ENCODE measurements at regions not wholly inside any gene's neighbourhood (a gene's known extent, or its start where the extent isn't known, plus 50 kb on each side); places are given as distances from the start of the nearest gene placed in this dataset.

- TF ChIP-seq EZH2 (IDR thresholded peaks at IDR 0.05; ENCODE audit: insufficient read depth, poor library complexity, severe bottlenecking) (no peak), EZH2phosphoT487 (IDR thresholded peaks at IDR 0.05; ENCODE audit: insufficient read depth, low read depth) (no peak)
Measured at GRCh38 chr7:68547181-68547580, 1051.1 kb upstream of the AUTS2 start.

All from GM23248 (cell line).